Spleen (tissue), 7 donors: ENCODE measurements at regions not wholly inside any gene's neighbourhood (a gene's known extent, or its start where the extent isn't known, plus 50 kb on each side); places are given as distances from the start of the nearest gene placed in this dataset.

ENCODE experiments used
- POLR2A ChIP-seq, 3 donors: fragments of 450-650 bp; IDR thresholded peaks; one replicate each; pipeline ENCODE4 v1.5.1; 2017; ENCODE audit warnings: antibody characterized with exemption in 3 of 3, mild to moderate bottlenecking in 1 of 3
- POLR2AphosphoS5 ChIP-seq, 3 donors: sonication (generic); formaldehyde crosslinking; IDR thresholded peaks; one replicate each; pipeline ENCODE4 v1.5.1; 2017; ENCODE audit warnings: antibody characterized with exemption in 3 of 3
- TF ChIP-seq, protein P1 (sequence below), 11 experiments: fragments of 200-600 bp in 7 of 11; fragments of 450-650 bp in 4 of 11; sonication (generic) in 4 of 11; IDR thresholded peaks in 8 of 11; conservative IDR thresholded peaks in 3 of 11; 1 replicate in 7 of 11; 2 replicates in 4 of 11; pipeline versions ENCODE4 v1.4.0 to v1.8.0; 2016 to 2021; ENCODE audit warnings: antibody characterized with exemption in 11 of 11, inconsistent platforms in 4 of 11, mild to moderate bottlenecking in 1 of 11
- donor health status: DM: no; HTN: no; CAD: no; lungs with moderate emphysema.
- donor health status: DM: no; HTN: no; CAD: no.
- donor health status: DM: no; HTN: no; CAD: no.

DNA sequence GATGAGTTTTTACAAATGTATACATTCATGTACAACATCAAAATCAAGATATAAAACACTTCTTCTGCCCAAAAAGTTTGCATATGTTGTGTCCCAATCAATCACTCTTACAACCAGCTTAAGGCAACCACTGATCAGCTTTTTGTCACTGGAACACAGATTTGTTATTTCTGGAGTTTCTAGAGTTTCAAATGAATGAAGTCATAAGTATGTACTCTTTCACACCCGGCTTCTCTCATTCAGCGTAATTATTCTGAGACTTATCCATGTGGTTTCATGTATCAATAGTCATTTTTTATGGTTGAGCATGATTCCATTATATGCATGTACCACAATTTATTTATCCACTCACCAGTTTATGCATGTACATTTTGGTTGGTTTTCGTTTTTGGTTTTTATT, 53.0 kb upstream of the CORO2B start:
- no peak for TF ChIP-seq POLR2A (IDR thresholded peaks at IDR 0.05)
- TF ChIP-seq, protein P1, sequence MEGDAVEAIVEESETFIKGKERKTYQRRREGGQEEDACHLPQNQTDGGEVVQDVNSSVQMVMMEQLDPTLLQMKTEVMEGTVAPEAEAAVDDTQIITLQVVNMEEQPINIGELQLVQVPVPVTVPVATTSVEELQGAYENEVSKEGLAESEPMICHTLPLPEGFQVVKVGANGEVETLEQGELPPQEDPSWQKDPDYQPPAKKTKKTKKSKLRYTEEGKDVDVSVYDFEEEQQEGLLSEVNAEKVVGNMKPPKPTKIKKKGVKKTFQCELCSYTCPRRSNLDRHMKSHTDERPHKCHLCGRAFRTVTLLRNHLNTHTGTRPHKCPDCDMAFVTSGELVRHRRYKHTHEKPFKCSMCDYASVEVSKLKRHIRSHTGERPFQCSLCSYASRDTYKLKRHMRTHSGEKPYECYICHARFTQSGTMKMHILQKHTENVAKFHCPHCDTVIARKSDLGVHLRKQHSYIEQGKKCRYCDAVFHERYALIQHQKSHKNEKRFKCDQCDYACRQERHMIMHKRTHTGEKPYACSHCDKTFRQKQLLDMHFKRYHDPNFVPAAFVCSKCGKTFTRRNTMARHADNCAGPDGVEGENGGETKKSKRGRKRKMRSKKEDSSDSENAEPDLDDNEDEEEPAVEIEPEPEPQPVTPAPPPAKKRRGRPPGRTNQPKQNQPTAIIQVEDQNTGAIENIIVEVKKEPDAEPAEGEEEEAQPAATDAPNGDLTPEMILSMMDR (IDR thresholded peaks at IDR 0.05 in 8 of 11, conservative IDR thresholded peaks at IDR 0.05 in 3 of 11), result no peak
- no peak for TF ChIP-seq POLR2AphosphoS5 (IDR thresholded peaks at IDR 0.05)
